Activated CD8-positive, alpha-beta memory T cell treated with anti-CD3 and anti-CD28 coated beads, Interleukin-2, amount 50 U/mL, for 24 hours (primary cell): ENCODE measurements at regions not wholly inside any gene's neighbourhood (a gene's known extent, or its start where the extent isn't known, plus 50 kb on each side); places are given as distances from the start of the nearest gene placed in this dataset.
"Not testable (repeated sequence)": the region's sequence is repeated elsewhere in the genome, so short reads cannot be mapped to it uniquely, and the experiment has no call there.

ENCODE experiments used
- DNase-seq: peaks from one replicate; pipeline ENCODE4 v3.0.0-alpha.2; 2020; ENCODE audit errors: extremely low read depth

DNA sequence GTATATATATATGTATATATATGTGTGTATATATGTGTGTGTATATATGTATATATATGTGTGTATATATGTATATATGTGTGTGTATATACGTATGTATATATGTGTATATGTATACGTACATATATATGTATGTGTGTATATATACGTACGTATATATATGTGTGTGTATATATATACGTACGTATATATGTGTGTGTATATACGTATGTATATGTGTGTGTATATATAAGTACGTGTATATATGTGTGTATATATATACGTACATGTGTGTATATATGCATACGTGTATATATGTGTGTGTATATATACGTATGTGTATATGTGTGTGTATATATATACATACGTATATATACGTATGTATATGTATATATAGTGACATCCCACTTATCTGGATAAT is 154.4 kb downstream of the CDRT15L2 start:
- DNase-seq, result no peak

DNA sequence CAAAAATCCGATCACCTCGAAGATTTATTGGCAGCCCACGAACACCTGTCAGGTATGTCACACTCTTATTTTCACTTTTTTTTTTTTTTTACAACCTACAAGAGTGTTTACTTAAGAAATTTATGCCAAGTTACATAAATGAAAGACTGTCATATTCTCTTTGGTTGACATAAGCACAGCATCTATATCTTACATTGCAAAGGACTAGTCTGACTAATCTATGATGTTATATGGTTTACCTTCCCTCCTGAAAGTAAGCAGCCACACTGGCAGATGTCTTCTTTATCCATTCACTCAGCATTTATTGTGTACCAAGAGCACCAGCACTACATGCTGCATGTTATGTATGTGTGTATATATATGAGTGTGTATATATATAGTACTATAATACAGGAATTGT is 156.3 kb downstream of the CDRT15L2 start:
- no peak for DNase-seq

DNA sequence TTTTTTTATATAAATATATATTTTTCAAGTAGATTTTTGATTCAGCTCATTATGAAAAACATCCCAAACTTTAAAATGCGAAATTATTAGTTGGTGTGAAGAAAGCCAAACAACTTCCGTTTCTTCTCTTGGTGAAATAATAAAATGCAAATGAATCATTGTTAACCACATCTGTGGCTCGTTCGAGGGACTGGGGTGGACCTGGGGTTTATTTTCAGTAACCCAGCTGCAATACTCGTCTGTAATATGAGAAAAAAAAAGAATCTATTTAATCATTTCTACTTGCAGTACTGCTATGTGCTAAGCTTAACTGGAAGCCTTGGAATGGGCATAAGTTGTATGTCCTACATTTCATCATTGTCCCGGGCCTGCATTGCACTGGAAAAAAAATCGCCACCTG is 158.1 kb downstream of the CDRT15L2 start:
- not testable (repeated sequence) for DNase-seq

DNA sequence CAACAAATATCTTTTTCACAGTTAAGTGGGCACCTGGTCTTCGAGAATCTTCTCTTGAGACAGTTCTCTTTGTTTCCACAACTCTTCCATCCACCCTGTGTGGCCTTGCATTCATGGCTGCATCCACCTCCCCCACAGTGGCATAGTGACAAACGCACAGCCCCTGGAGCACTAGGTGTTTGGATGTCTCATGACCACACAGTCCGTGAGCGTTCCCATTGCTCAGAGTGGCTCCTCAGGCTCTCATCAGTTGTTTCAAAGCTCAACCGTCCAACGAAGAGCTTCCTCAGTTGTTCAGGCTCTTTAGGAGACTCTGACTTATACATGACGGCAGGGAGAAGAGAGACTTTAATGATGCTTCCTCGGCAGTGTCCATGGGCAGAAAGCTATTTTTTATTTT is 191.6 kb downstream of the CDRT15L2 start:
- DNase-seq, result no peak

DNA sequence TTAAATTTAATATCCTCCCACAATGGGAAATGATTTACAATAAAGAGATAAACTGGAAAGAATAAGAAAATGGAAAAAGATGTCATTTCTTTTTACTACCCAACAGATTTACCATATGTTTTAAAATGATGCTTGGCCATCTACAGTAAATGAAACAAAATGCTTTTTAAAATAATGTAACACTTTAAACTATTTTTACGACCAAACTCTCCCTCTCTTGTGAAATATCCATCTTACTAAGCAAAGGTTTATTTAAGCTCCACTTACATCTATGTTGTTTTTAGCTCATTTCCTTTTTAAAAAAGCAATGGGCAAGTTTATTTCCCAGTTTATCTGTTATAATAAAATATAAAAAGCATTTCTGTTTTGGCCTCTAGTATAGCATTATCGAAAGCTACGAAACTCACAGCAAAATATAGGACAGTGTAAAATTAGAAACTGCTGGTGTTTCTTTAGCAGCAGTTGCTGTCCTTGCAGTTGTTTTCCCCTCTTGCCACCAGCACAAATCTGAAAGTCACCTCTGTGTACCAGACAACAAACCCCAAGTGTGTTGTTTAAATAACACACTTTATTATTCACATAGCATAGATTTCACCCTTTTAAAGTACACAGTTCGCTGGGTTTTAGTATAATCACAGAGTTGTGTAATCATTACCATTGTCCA is 195.1 kb downstream of the CDRT15L2 start:
- no peak for DNase-seq

DNA sequence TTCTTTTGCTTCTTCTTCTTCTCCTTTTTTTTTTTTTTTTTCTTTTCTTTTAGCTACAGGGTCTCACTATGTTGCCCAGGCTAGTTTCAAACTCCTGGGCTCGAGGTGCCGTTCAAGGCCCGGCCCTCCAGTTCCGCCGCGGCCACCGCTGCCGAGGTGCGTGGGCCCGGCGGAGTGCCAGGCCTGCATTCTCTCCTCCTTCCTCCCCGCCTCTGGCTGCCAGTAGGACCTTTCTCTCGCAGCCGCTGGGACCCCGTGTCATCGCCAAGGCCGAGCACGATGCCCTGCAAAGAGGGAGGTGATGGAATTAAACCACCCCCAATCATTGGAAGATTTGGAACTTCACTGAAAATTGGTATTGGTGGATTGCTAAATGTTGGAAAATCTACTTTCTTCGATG is 195.8 kb downstream of the CDRT15L2 start:
- no peak for DNase-seq

DNA sequence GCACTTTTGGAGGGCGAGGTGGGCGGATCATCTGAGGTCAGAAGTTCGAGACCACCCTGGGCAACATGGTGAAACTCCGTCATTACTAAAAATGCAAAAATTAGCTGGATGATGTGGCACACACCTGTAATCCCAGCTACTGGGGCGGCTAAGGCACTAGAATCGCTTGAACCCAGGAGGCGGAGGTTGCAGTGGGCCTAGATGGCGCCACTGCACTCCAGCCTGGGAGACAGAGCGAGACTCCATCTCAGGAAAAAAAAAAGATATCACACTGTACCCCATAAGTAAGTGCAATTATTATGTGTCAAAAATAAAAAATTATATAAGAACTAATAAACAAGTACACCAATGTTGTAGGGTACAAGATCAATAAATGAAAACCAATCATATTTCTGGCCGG is 200.0 kb downstream of the CDRT15L2 start:
- DNase-seq, result no peak

DNA sequence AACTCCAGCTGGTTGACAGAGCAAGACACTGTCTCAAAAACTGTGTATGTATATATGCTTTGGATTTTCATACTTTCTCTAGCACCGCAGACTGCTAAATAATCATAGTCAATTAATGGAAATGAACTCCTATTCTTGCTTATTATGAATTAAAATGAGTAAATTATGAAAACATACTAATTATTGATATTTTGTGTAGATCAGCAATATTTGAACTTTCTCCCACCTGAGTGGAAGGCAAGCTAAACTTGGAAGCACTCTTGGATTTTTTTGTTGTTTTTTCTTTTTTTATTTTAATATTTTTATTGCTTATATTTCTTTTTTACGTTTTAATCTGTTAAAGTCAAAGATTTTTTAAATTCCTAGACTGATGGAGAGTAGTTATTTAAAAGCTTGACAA is 201.7 kb downstream of the CDRT15L2 start:
- DNase-seq, result no peak

DNA sequence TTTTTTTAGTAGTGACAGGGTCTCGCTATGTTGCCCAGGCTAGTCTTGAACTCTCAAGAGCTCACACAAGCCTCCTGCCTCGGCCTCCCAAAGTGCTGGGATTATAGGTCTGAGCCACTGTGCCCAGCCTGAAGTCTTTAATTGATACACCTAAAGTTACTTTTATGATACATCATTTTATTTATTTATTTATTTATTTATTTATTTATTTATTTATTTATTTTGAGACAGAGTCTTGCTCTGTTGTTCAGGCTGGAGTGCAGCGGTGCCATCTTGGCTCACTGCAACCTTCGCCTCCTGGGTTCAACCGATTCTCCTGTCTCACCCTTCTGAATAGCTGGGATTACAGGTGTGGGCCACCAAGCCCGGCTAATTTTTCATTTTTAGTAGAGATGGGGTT is 202.3 kb downstream of the CDRT15L2 start:
- not testable (repeated sequence) for DNase-seq

DNA sequence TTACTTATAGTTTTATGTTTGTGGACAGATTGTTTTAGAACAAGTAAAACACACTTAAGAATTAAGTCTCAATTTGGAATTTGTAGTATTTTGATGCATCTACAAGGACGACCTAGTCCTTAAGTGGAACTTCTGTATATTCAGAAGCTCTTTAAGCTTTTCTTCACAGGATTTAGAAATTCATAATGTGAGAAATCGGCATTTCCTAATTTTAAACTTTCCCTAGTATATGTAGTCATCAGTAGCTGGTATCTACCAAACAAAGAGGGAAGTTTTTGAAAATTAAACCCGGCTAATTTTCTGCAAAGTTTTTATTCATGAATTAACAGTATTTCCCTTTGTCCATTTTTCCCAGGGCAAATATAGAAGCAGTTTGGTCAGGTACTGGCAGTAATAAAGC is 203.6 kb downstream of the CDRT15L2 start:
- DNase-seq, result no peak

DNA sequence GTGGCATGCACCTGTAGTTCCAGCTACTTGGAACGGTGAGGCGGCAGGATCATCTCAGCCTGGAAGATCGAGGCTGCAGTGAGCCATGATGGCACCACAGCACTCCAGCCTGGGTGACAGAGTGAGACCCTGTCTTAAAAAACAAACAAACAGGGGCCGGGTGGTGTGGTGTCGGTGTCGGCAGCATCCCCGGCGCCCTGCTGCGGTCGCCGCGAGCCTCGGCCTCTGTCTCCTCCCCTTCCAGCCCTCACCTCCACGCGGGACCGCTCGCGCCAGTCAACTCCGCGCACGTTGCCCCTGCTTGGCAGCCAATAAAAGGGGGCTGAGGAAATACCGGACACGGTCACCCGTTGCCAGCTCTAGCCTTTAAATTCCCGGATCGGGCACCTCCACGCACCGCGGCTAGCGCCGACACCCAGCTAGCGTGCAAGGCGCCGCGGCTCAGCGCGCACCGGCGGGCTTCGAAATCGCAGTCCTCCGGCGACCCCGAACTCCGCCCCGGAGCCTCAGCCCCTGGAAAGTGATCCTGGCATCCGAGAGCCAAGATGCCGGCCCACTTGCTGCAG is 204.7 kb downstream of the CDRT15L2 start:
- DNase-seq, result no peak

DNA sequence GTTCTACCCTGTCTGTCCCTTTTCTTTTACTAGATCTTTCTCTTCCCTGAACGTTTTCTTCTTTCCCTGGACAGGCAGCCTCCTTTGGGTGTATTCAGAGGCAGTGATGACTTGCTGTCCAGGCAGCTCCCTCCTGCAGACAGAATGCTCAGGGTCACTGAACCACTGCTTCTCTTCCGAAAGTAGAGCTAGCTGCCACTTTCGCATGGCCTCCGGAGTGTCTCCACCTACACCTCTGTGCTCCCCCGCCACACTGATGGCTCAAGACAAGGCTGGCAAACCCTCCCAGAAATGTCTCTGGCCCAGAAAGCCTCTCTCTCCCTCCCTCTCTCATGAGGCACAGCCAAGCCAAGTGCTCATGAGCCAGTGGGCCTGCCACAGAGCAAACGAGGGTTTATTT is 207.8 kb downstream of the CDRT15L2 start:
- no peak for DNase-seq

DNA sequence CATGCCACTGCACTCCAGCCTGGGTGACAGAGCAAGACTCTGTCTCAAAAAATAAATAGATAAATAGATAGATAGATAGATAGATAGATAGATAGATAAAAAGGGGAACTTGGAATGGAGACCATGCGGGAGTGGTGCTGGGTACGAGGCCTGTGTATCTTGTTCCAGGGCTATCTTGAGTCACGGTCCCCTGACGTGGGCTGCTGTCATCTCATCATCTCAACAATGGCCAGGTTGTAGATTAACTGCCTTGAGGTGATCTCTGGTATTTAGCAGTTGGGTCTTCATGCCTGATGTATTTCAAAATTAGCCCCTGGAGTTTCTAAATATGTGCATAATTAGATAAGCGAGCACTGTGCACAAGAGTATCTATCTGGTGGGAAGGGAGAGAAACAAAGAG is 212.1 kb downstream of the CDRT15L2 start:
- DNase-seq, result no peak

DNA sequence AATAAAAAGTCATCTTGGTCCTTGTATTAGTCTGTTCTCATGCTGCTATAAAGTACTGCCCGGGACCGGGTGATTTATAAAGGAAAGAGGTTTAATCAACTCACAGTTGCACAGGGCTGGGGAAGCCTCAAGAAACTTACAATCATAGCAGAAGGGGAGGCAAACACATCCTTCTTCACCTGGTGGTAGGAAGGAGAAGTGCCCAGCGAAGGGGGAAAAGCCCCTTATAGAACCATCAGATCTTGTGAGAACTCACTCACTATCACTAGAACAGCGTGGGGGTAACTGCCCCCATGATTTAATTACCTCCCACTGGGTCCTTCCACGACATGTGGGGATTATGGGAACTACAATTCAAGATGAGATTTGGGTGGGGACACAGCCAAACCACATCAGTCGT is 215.0 kb downstream of the CDRT15L2 start:
- not testable (repeated sequence) for DNase-seq

DNA sequence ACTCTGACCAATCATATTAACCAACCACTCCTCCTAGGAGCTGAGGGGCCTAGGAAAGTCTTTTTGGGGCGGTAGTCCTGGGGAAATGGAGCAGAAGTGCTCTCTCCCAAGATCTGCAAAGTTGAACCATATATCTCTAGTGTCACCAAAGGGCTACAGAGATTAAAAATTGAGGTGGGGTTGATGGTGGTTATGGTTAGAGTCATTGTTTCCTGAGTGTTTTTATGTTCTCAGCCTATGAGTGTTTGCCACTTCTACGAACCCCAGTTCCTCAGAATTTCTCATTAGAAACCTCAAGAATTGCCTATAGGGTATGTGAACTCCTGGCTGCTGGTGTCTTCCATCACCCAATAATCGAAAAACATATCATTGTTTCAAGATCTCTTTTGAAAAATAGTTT is 217.8 kb downstream of the CDRT15L2 start:
- no peak for DNase-seq

DNA sequence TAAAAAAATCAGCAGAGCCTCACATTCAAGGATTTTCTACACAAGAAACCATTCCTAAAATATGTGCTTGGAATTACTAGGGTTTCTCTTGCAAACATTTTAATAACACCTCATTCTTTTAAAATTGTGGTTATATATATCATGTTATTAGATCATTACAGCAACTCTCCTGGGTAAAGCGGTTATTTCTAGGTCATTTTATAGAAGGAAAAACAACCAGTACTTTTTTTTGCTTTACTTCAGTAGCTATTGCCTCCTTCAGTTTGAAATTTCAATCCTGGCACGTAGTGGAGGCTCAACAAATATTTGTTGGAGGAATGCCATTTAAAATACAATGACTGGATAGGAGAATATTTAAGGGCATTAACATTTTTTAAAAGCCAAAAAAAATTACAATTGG is 220.6 kb downstream of the CDRT15L2 start:
- no peak for DNase-seq

DNA sequence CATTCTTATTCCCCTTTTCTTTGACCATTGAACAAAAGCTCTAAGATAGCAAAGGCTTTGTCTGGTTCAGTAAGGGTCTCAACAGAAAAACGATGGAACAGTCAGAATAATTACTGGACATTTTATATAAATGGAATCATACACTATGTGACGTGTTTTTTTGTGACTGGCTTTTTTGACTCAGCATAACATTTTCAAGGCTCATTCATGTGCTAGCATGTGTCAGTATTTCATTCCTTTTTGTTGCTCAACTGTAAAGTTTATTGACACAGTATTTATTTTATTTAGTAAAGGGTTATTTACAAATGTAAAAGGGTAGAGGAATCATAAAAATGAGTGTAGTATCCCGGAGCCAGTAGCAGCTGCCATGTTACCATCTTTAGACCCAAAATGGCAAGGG is 226.2 kb downstream of the CDRT15L2 start:
- no peak for DNase-seq

DNA sequence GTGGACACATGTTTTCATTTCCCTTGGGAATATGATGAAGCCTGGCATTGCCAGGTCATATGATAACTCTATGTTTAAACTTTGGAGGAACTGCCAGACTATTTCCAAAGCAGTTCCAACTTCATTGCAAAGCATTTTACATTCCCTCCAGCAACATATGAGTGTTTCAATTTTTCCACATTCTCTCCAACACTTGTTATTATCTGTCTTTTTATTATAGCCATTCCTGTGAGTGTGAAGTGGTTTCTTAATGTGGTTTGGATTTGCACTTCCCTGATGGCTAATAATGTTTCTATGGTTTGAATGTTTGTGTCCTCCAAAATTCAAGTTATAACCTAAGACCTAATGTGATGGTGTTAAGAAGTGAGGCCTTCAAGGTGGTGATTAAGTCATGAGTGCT is 228.0 kb downstream of the CDRT15L2 start:
- not testable (repeated sequence) for DNase-seq

DNA sequence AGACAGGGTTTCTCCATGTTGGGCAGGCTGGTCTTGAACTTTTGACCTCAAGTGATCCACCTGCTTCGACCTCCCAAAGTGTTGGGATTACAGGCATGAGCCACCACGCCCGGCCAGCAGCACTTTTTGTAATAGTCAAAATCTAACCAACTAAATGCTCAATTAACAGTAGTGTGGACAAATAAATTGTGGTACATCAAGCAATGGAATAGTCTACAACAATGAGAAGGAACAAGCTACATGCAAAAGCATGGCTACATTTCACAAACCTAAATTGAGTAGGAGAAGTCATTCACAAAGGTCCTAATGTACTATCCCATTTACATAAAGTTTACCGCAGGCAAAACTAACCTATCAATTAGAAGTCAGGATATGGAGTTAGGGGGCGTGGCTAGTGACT is 227.4 kb downstream of the USP22 start:
- DNase-seq, result not testable (repeated sequence)

DNA sequence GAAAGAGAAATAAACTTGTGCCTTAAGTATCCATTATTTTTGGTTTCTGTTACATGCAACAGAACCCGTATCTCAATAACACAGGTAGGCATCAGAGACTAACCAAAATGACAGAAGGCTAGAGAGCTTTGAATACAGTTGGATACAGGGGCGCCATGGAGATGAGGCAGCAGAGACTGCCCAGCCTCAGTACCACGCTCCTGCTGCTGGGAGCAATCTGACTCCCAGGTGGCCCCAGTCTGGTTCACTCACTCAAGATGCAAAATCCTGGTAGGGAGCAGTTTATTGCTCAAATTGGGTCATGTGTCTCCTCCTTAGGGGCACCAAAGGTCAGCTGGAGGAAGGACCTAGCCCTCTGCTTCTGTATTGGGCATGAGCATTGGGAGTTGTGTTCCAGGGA is 218.9 kb downstream of the USP22 start:
- DNase-seq, result no peak

DNA sequence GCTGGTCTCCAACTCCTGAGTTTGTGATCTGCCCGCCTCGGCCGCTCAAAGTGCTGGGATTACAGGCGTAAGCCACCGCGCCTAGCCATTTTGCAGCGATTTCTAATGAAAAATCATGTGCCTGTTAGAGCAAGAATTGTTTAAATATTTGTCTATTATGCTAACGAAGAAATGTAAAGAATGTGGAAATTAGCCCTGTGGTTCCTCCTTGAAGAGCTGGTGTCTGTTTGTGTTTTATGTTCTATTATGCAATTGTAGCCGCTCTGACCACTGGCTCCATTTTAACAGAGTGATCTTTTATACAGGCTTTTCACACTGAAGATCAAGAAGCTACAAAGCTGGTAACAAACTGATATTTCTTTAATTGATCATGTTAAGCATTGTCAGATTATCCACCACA is 217.3 kb downstream of the USP22 start:
- no peak for DNase-seq

DNA sequence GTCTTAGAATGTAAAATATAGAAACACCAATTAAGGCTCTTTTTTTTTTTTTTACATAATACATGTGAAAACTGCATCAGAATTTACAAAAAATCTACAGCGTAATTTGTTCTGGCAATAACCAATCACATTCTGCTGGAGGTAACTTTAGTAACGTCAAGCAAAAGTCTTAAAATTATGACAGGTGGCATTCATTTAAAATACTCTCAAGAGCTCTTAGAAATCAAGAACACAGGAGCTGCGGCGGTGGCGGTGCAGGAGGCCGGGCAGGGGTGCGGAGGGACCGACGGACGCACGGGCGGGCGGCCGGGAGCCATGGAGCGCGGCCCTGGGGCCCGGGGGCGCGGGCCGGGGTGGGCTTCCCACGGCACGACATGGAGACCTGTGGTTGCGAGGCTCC is 202.4 kb downstream of the USP22 start:
- not testable (repeated sequence) for DNase-seq

DNA sequence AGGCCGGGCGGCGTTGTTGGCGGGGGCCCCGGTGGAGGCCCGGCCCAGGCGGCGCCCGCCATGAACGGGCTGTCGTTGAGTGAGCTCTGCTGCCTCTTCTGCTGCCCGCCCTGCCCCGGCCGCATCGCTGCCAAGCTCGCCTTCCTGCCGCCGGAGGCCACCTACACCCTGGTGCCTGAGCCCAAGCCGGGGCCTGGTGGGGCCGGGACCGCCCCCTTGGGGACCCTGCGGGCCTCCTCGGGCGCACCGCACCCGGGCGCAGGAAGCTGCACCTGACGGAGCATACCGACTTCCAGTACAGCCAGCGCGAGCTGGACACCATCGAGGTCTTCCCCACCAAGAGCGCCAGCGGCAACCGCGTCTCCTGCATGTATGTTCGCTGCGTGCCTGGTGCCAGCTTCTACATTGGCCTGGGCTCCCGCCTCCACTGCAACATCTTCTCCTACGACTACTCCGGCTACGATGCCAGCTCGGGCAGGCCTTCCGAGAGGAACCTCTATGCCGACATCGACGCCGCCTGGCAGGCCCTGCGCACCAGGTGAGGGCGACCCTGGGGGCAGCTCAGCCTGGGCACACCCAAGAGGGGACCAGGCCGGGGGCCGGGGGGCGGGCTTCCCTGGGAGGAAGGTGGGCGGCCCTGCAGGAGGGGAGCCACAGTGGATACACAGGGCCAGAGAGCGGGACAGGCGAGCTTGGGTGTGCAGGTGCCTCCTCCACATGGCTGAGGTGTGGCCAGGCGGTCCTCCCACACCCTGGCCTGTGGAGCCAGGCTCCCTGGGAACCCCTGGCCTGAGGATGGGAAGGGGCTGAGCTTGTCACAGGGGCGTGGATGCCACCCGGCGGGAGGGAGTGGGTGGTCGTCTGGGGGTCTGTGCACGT is 201.6 kb downstream of the USP22 start:
- DNase-seq, result not testable (repeated sequence)
